A673 (cell line): ENCODE measurements at regions not wholly inside any gene's neighbourhood (a gene's known extent, or its start where the extent isn't known, plus 50 kb on each side); places are given as distances from the start of the nearest gene placed in this dataset.

Experiments used
- EZH2 ChIP-seq: fragments of 200-600 bp; sonication (generic); IDR thresholded peaks from 2 replicates; pipeline ENCODE4 v1.6.1; 2017; ENCODE audit warnings: borderline replicate concordance, low read depth, mild to moderate bottlenecking, mixed read lengths, antibody characterized with exemption, low read length; ENCODE audit not compliant: poor library complexity, severe bottlenecking
- TF ChIP-seq, protein P1 (sequence below): fragments of 300-800, 200-600 bp; sonication (generic); conservative IDR thresholded peaks from 2 replicates; pipeline ENCODE4 v1.5.1; 2017; ENCODE audit warnings: low read depth, mild to moderate bottlenecking, antibody characterized with exemption, low read length, moderate library complexity, mixed read lengths

DNA sequence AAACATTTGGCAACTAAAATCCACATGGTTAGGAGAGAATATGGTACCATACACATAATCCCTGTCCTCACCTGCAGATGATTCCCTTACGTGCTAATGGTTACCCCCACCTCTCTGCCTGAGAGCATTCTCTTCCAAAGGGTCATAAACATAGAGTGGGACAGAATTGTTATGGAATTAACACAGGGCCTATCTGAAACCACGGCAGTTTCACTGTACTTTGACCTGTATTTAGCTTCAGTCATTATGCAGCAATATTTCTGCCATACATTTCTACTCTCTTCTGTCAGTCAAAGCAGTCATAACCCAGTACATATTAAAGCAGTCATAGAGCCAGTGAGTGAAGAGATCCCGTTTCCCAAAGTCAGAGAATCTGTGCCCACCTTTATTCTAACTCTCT is 1128.9 kb upstream of the NXPH2 start:
- TF ChIP-seq, protein P1, sequence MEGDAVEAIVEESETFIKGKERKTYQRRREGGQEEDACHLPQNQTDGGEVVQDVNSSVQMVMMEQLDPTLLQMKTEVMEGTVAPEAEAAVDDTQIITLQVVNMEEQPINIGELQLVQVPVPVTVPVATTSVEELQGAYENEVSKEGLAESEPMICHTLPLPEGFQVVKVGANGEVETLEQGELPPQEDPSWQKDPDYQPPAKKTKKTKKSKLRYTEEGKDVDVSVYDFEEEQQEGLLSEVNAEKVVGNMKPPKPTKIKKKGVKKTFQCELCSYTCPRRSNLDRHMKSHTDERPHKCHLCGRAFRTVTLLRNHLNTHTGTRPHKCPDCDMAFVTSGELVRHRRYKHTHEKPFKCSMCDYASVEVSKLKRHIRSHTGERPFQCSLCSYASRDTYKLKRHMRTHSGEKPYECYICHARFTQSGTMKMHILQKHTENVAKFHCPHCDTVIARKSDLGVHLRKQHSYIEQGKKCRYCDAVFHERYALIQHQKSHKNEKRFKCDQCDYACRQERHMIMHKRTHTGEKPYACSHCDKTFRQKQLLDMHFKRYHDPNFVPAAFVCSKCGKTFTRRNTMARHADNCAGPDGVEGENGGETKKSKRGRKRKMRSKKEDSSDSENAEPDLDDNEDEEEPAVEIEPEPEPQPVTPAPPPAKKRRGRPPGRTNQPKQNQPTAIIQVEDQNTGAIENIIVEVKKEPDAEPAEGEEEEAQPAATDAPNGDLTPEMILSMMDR, result no peak
- no peak for TF ChIP-seq EZH2
